ENCODE measurements at regions not wholly inside any gene's neighbourhood (a gene's known extent, or its start where the extent isn't known, plus 50 kb on each side); places are given as distances from the start of the nearest gene placed in this dataset.

DNA sequence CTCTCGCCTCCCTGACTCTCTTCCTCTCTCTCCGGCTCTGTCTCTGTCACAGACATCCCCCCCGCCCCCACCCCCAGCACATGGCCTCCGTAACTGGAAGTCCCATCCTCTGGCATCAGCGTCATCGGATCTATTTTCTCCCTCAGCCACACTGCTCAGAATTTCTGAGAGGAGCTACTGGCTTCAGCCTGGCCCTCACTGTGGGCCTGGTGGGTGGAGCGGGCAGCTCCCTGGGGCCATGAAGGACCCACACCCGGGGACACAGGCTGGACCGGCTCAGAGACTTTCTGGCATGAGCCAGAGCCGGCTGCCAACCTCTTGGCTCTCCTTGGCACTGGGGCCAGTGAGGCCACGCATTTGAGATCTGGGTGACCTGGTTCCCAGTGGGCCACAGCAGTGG is 61.2 kb upstream of the CASZ1 start:
- Mint-ChIP-seq H3K27ac (ENCODE audit: unreplicated experiment) (no peak overlapping the region), H3K9me3 (peaks cover 3% of the 10 kb centered on the region)
- TF ChIP-seq, protein P1, sequence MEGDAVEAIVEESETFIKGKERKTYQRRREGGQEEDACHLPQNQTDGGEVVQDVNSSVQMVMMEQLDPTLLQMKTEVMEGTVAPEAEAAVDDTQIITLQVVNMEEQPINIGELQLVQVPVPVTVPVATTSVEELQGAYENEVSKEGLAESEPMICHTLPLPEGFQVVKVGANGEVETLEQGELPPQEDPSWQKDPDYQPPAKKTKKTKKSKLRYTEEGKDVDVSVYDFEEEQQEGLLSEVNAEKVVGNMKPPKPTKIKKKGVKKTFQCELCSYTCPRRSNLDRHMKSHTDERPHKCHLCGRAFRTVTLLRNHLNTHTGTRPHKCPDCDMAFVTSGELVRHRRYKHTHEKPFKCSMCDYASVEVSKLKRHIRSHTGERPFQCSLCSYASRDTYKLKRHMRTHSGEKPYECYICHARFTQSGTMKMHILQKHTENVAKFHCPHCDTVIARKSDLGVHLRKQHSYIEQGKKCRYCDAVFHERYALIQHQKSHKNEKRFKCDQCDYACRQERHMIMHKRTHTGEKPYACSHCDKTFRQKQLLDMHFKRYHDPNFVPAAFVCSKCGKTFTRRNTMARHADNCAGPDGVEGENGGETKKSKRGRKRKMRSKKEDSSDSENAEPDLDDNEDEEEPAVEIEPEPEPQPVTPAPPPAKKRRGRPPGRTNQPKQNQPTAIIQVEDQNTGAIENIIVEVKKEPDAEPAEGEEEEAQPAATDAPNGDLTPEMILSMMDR (conservative IDR thresholded peaks at IDR 0.05) = no peak

DNA sequence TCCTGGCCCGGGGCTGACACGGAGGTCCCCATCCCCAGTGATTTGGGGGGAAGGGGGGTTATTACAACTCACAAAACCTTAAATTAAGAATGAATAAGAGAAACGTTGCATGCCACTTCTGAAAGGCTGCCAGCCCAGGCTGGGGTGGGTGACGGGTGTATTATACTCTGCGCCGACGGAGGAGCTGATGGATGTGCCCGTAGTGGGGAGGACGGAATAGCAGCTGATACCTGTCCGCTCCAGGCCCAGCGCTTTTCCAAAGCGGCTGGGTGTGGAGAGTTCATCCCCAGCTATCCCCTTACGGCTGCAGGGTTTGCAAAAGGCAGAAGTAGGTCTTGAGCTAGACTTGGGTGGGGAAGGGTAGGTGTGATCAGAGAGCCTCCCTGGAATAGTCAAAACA is 63.8 kb upstream of the CASZ1 start:
- Mint-ChIP-seq H3K4me3 (no peak overlapping the region), H3K27me3 (ENCODE audit: low read depth) (peaks cover 48% of the 10 kb centered on the region), H3K27ac (ENCODE audit: unreplicated experiment) (no peak overlapping the region), H3K4me1 (peaks cover 24% of the 10 kb centered on the region), H3K9me3 (no peaks in the 10 kb centered on the region), H3K36me3 (ENCODE audit: low read depth) (no peaks in the 10 kb centered on the region)
- TF ChIP-seq, protein P1 (conservative IDR thresholded peaks at IDR 0.05) = no peak
- DNase-seq (ENCODE audit: low read depth, low spot score) = no peak

More for the DNA sequence above, 61.2 kb upstream of the CASZ1 start:
- Mint-ChIP-seq H3K4me1 (peaks cover 5% of the 10 kb centered on the region), H3K4me3 (no peak overlapping the region), H3K27me3 (ENCODE audit: low read depth) (peaks cover 26% of the 10 kb centered on the region), H3K36me3 (ENCODE audit: low read depth) (peaks cover 3% of the 10 kb centered on the region)
- DNase-seq (ENCODE audit: low read depth, low spot score) = no peak

DNA sequence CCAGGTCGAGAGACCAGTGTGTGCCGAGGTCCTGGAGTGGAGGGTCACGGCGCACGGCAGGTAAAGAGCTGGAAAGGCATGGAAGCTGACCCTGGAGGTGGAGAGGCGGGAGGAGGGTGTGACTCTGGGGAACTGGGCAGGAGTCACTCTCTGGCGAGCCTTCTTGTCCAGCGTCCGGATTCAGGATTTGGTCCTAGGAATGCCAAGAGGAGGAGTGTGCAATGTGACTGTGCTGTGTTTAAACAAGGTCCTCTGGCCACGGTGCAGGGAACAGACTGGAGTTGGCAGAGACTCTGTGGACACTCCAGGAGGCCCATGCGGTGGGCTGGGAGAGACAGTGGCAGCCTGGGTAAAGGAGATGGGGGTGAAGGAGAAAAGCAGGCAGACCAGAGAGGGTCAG is 64.2 kb upstream of the CASZ1 start:
- TF ChIP-seq, protein P1 (conservative IDR thresholded peaks at IDR 0.05) = no peak
- Mint-ChIP-seq H3K27me3 (ENCODE audit: low read depth) (peaks cover 53% of the 10 kb centered on the region), H3K4me3 (no peak overlapping the region), H3K4me1 (peaks cover 26% of the 10 kb centered on the region), H3K27ac (ENCODE audit: unreplicated experiment) (no peak overlapping the region), H3K36me3 (ENCODE audit: low read depth) (no peaks in the 10 kb centered on the region), H3K9me3 (no peaks in the 10 kb centered on the region)
- DNase-seq (ENCODE audit: low read depth, low spot score) = no peak

DNA sequence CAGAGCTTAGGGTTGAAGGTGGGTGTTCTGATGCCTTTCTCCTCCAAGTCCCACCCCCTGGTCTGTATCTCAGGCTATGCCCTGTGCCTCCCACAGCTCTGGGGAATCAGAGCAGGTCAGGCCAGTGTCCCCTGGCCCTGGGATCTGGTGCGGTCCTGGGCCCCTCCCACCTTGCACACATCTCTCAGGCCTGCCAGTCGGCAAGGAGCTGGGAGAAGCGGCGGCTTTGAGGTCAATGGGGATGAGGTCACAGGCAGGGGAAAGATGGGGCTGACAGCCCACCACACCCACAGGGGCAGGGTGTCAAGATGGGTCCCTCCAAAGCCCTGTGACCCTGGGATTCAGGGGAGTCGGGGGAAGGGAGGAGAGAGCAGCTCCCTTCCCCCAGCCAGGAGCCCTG is 65.4 kb upstream of the CASZ1 start:
- no peak for DNase-seq (ENCODE audit: low read depth, low spot score)
- H3K9me3 Mint-ChIP-seq = no peaks in the 10 kb centered on the region
- H3K27me3 Mint-ChIP-seq (ENCODE audit: low read depth) = peaks cover 62% of the 10 kb centered on the region
- peaks cover 33% of the 10 kb centered on the region for H3K4me1 Mint-ChIP-seq
- H3K27ac Mint-ChIP-seq (ENCODE audit: unreplicated experiment) = peak overlapping the region; percentile 69
- H3K4me3 Mint-ChIP-seq = no peak overlapping the region
- TF ChIP-seq, protein P1 (conservative IDR thresholded peaks at IDR 0.05) = no peak
- H3K36me3 Mint-ChIP-seq (ENCODE audit: low read depth) = no peaks in the 10 kb centered on the region

DNA sequence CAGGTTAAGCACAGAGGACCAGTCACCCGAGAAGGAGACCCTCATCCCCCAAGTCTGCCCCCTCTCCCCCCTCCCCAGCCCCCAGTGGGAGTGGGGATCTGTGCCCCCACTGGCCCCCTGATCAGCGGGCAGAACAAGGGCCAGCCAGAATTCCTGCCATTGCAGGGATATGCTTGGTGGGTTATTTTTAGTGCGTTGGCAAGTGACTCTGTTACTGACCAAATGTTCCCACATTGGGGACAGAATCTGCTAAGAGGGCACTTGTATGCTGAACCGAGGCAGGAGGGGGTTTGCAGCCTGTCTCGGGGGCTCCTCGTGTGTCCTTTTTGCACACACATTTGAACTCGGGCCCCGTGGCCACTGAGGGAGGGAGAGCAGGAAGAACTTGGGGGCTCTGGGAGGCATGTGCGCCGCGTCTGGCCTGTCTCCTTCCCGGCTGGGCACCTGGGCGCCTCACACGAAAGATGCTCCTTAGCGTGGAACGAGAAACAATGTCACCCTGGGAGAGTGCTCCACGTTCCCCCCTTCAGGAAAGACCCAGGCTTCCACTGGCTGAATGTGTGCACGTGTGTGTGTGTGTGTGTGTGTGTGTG is 66.4 kb upstream of the CASZ1 start:
- H3K27ac Mint-ChIP-seq (ENCODE audit: unreplicated experiment) = no peak overlapping the region
- no peaks in the 10 kb centered on the region for H3K9me3 Mint-ChIP-seq
- DNase-seq (ENCODE audit: low read depth, low spot score) = no peak
- H3K27me3 Mint-ChIP-seq (ENCODE audit: low read depth) = peaks cover 68% of the 10 kb centered on the region
- peaks cover 39% of the 10 kb centered on the region for H3K4me1 Mint-ChIP-seq
- no peak overlapping the region for H3K4me3 Mint-ChIP-seq
- H3K36me3 Mint-ChIP-seq (ENCODE audit: low read depth) = no peaks in the 10 kb centered on the region
- TF ChIP-seq, protein P1 (conservative IDR thresholded peaks at IDR 0.05) = no peak

Measured in neural crest cell (in vitro differentiated cells).